ENCODE measurements at regions not wholly inside any gene's neighbourhood (a gene's known extent, or its start where the extent isn't known, plus 50 kb on each side); places are given as distances from the start of the nearest gene placed in this dataset.
A peak's percentile ranks its signal among the peaks of the same experiment; 100 is the strongest.

DNA sequence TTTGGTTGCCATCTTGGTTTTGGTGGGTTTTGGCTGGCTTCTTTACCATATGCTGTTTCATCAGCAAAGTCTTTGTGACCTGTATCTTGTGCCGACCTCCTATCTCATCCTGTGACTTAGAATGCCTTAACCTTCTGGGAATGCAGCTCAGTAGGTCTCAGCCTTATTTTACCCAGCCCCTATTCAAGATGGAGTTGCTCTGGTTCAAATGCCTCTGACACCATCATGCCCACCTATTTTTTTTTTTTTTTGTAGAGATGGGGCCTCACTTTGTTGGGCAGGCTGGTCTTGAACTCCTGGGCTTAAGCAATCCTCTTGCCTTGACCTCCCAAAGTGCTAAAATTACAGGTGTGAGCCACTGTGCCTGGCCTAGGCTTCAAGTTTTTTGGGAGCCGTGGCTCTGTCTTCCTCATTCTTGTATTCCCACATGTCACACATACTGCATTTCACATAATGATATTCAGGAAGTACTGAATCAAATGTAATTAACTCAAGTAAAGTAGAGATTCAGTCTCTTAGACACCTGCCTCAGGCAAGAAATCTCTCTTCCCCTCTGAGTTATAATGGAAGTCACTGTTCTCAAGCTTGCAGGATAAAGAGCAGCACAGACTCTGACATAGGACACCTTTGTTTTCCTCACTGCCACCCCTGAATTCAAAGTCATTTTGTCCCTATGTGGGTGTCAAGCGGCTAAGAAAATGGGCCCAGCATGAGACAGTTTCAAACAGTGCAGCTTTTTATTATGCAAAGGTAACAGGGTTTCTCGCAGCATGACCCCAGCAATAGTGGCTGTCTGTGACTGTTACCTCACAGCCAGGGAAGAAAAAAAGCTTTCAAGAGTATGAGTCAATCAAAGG, 159.0 kb downstream of the PTPN11 start:
- TF ChIP-seq ZNF274 (IDR thresholded peaks at IDR 0.05; ENCODE audit: low read depth, low read length): no peak
- no peak for TF ChIP-seq YY1 (IDR thresholded peaks at IDR 0.05; ENCODE audit: insufficient read depth, insufficient read length)
- TF ChIP-seq SUZ12 (IDR thresholded peaks at IDR 0.05; ENCODE audit: extremely low read depth, insufficient read depth, insufficient read length): no peak
- Histone ChIP-seq H3K9ac (ENCODE audit: insufficient read length, low read depth) (no peak overlapping the region), H3K36me3 (ENCODE audit: insufficient read depth, insufficient read length, low read length) (no peaks in the 10 kb centered on the region), H3K4me3 (ENCODE audit: insufficient read length, low read depth) (no peak overlapping the region), H3K27me3 (ENCODE audit: insufficient read depth, insufficient read length) (no peaks in the 10 kb centered on the region), H3K9me3 (ENCODE audit: insufficient read depth, low read length) (no peaks in the 10 kb centered on the region), H3K4me1 (ENCODE audit: insufficient read depth, insufficient read length) (peaks cover 10% of the 10 kb centered on the region)
- peak; percentile 91 for DNase-seq (ENCODE audit: low read depth, low spot score)

DNA sequence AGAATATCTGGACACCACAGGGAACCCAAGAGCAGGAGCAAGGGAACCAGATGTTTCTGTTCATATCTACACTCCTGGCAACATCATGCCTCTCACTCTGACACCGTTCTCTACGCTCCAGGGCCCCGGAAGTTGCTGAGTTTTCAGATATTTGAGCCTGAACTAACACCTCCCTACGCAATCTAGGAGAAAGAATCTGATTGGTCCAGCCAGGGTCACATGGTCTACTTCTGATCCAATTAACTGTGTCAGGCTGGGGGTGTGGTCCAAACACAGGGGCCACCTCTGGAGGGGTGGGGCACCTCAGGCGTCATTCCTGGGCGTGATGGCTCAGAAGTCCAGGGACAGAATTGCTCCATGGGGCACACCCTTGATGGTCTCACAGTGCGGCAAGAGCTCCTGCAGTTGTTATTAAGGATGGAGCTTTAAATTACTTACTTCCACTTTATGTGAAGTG, 165.5 kb downstream of the PTPN11 start:
- H3K4me1 ChIP-seq (ENCODE audit: insufficient read depth, insufficient read length): no peaks in the 10 kb centered on the region
- H3K27me3 ChIP-seq (ENCODE audit: insufficient read depth, insufficient read length): peaks cover 7% of the 10 kb centered on the region
- 0 out of 2 replicates have a peak, but pooled peaks cover 6% of the 10 kb centered on the region for H3K9me3 ChIP-seq (ENCODE audit: insufficient read depth, low read length)
- no peak for TF ChIP-seq SUZ12 (IDR thresholded peaks at IDR 0.05; ENCODE audit: extremely low read depth, insufficient read depth, insufficient read length)
- no peak for TF ChIP-seq YY1 (IDR thresholded peaks at IDR 0.05; ENCODE audit: insufficient read depth, insufficient read length)
- TF ChIP-seq ZNF274 (IDR thresholded peaks at IDR 0.05; ENCODE audit: low read depth, low read length): no peak
- no peaks in the 10 kb centered on the region for H3K36me3 ChIP-seq (ENCODE audit: insufficient read depth, insufficient read length, low read length)
- no peak overlapping the region for H3K4me3 ChIP-seq (ENCODE audit: insufficient read length, low read depth)
- no peak overlapping the region for H3K9ac ChIP-seq (ENCODE audit: insufficient read length, low read depth)
- DNase-seq (ENCODE audit: low read depth, low spot score): no peak

DNA sequence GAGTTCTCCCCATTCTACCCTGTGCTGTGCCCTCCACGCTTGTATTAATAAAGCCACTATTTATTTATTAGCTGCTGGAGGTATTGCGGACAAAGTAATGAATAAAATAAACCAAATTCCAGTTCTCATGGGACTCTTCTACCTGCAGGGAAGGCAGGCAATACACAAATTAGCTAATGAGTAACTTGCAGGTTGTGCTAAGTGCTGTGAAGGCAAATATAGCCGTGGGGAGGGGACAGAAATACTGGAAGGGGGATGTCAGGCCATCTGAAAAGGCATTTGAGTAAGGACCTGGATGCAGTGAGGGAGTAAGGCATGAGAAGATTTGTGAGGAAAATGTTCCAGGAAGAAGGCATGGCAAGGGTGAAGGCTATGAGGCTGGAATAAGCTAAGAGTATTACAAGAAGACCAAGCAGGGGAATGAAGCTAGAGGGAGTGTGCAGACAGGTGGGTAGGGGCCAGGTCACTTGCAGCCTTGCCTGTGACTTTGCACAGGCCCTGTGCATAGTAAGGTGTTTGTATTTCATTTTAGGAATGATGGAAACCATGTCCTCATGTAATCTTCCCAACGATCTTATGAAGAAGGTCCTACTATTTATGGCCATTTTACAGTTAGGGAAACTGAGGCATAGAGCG, 167.5 kb downstream of the PTPN11 start:
- no peak for TF ChIP-seq ZNF274 (IDR thresholded peaks at IDR 0.05; ENCODE audit: low read depth, low read length)
- no peak for TF ChIP-seq SUZ12 (IDR thresholded peaks at IDR 0.05; ENCODE audit: extremely low read depth, insufficient read depth, insufficient read length)
- no peak for TF ChIP-seq YY1 (IDR thresholded peaks at IDR 0.05; ENCODE audit: insufficient read depth, insufficient read length)
- DNase-seq (ENCODE audit: low read depth, low spot score): no peak
- Histone ChIP-seq H3K4me1 (ENCODE audit: insufficient read depth, insufficient read length) (no peaks in the 10 kb centered on the region), H3K9ac (ENCODE audit: insufficient read length, low read depth) (no peak overlapping the region), H3K9me3 (ENCODE audit: insufficient read depth, low read length) (0 out of 2 replicates have a peak, but pooled peaks cover 6% of the 10 kb centered on the region), H3K27me3 (ENCODE audit: insufficient read depth, insufficient read length) (peaks cover 7% of the 10 kb centered on the region), H3K4me3 (ENCODE audit: insufficient read length, low read depth) (no peak overlapping the region), H3K36me3 (ENCODE audit: insufficient read depth, insufficient read length, low read length) (no peaks in the 10 kb centered on the region)

DNA sequence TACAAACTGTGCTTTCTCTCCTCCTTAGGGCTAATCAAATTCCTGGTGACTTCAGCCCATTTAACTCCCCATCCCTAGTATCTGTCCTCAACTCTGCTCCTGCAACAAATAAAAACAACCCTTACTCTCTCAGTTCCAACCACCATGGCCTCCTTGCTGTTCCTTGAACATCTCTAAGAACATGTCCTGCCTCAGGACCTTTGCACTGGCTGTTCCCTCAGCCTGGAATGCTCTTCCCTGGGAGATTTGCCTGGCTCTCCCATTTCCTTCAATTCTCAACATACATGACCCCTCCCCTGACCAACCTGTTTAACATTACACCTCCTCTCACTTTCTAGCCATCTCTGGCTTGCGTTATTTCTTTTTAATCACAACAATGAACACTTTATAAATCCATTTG, 170.5 kb downstream of the PTPN11 start:
- no peak for DNase-seq (ENCODE audit: low read depth, low spot score)
- no peaks in the 10 kb centered on the region for H3K4me1 ChIP-seq (ENCODE audit: insufficient read depth, insufficient read length)
- no peaks in the 10 kb centered on the region for H3K36me3 ChIP-seq (ENCODE audit: insufficient read depth, insufficient read length, low read length)
- no peak for TF ChIP-seq SUZ12 (IDR thresholded peaks at IDR 0.05; ENCODE audit: extremely low read depth, insufficient read depth, insufficient read length)
- no peak for TF ChIP-seq YY1 (IDR thresholded peaks at IDR 0.05; ENCODE audit: insufficient read depth, insufficient read length)
- no peak for TF ChIP-seq ZNF274 (IDR thresholded peaks at IDR 0.05; ENCODE audit: low read depth, low read length)
- no peak overlapping the region for H3K9ac ChIP-seq (ENCODE audit: insufficient read length, low read depth)
- no peak overlapping the region for H3K4me3 ChIP-seq (ENCODE audit: insufficient read length, low read depth)
- peaks cover 7% of the 10 kb centered on the region for H3K27me3 ChIP-seq (ENCODE audit: insufficient read depth, insufficient read length)
- H3K9me3 ChIP-seq (ENCODE audit: insufficient read depth, low read length): peaks cover 8% of the 10 kb centered on the region; the same call in 1 of the 2 replicates

DNA sequence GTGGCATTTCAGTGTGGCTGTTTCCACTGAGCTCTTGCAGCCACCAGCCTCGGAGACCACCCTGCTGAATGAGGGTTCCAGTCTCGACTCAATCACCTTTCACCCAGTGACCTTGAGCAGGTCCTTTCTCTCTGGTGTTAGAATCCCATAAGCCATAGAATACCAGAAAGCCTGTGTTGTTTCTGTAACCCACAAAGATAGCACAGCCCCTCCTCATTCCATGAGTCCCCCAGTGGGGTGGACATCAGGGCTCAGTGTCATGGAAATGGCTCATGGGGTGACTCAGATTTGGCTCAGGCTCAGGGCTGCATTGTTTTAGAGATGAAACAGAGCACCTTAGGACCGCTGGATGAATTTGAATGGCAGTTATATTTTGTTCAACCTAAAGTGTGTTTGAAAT, 171.5 kb downstream of the PTPN11 start:
- Histone ChIP-seq H3K9ac (ENCODE audit: insufficient read length, low read depth) (no peak overlapping the region), H3K27me3 (ENCODE audit: insufficient read depth, insufficient read length) (peaks cover 7% of the 10 kb centered on the region), H3K4me3 (ENCODE audit: insufficient read length, low read depth) (no peak overlapping the region), H3K4me1 (ENCODE audit: insufficient read depth, insufficient read length) (no peaks in the 10 kb centered on the region), H3K36me3 (ENCODE audit: insufficient read depth, insufficient read length, low read length) (no peaks in the 10 kb centered on the region), H3K9me3 (ENCODE audit: insufficient read depth, low read length) (peaks cover 11% of the 10 kb centered on the region; the same call in 1 of the 2 replicates)
- peak; percentile 83 for DNase-seq (ENCODE audit: low read depth, low spot score)
- TF ChIP-seq SUZ12 (IDR thresholded peaks at IDR 0.05; ENCODE audit: extremely low read depth, insufficient read depth, insufficient read length) (no peak), ZNF274 (IDR thresholded peaks at IDR 0.05; ENCODE audit: low read depth, low read length) (no peak), YY1 (IDR thresholded peaks at IDR 0.05; ENCODE audit: insufficient read depth, insufficient read length) (no peak)

DNA sequence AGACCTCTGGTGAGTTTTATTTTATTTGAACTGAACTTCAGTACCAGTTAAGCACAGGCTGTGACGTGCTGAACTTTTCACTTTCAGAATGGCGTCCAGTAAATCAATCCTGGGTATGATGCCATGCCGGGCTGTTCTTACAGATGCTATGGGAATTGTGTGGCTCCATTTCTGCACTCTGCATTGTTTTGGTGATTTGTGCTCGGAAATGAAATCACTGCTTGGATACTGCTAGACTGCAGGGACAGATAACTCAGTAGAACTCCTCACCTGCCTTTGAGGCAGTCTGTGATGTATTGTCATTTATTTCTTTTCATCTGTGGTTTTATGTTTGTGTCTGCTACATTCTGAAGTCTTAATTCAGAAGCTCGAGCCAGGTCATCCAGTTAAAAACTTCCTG, 172.7 kb downstream of the PTPN11 start:
- Histone ChIP-seq H3K4me3 (ENCODE audit: insufficient read length, low read depth) (no peak overlapping the region), H3K27me3 (ENCODE audit: insufficient read depth, insufficient read length) (peaks cover 7% of the 10 kb centered on the region)
- TF ChIP-seq SUZ12 (IDR thresholded peaks at IDR 0.05; ENCODE audit: extremely low read depth, insufficient read depth, insufficient read length) (no peak), YY1 (IDR thresholded peaks at IDR 0.05; ENCODE audit: insufficient read depth, insufficient read length) (no peak), ZNF274 (IDR thresholded peaks at IDR 0.05; ENCODE audit: low read depth, low read length) (no peak)

DNA sequence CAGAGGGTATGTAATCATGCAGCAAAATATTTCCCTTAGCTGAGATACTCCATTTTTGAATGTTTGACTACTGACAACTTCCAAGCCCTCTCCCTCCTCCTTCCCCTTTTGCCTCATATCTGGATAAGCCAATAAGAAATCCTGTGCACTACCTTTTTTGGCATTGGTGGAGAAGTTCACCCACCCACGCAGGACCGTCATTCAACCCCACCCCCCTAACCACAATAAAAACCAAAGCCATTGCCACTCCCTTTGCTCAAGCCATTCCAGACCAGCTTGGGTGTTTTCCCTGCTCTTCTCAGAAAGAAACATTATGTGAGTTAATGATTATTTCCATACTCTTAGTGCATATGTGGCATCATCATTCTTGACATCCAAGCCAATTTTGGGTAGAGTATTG, 176.7 kb downstream of the PTPN11 start:
- H3K27me3 ChIP-seq (ENCODE audit: insufficient read depth, insufficient read length): no peaks in the 10 kb centered on the region
- DNase-seq (ENCODE audit: low read depth, low spot score): no peak
- TF ChIP-seq ZNF274 (IDR thresholded peaks at IDR 0.05; ENCODE audit: low read depth, low read length): no peak
- no peak for TF ChIP-seq YY1 (IDR thresholded peaks at IDR 0.05; ENCODE audit: insufficient read depth, insufficient read length)
- no peak for TF ChIP-seq SUZ12 (IDR thresholded peaks at IDR 0.05; ENCODE audit: extremely low read depth, insufficient read depth, insufficient read length)
- no peaks in the 10 kb centered on the region for H3K4me1 ChIP-seq (ENCODE audit: insufficient read depth, insufficient read length)
- H3K9ac ChIP-seq (ENCODE audit: insufficient read length, low read depth): no peak overlapping the region
- no peaks in the 10 kb centered on the region for H3K36me3 ChIP-seq (ENCODE audit: insufficient read depth, insufficient read length, low read length)
- peaks cover 11% of the 10 kb centered on the region; the same call in 1 of the 2 replicates for H3K9me3 ChIP-seq (ENCODE audit: insufficient read depth, low read length)
- H3K4me3 ChIP-seq (ENCODE audit: insufficient read length, low read depth): no peak overlapping the region

More for the DNA sequence above, 172.7 kb downstream of the PTPN11 start:
- Histone ChIP-seq H3K36me3 (ENCODE audit: insufficient read depth, insufficient read length, low read length) (no peaks in the 10 kb centered on the region), H3K9me3 (ENCODE audit: insufficient read depth, low read length) (peaks cover 11% of the 10 kb centered on the region; the same call in 1 of the 2 replicates), H3K4me1 (ENCODE audit: insufficient read depth, insufficient read length) (no peaks in the 10 kb centered on the region), H3K9ac (ENCODE audit: insufficient read length, low read depth) (no peak overlapping the region)
- no peak for DNase-seq (ENCODE audit: low read depth, low spot score)
